SHP77 (cell line): ENCODE measurements at regions not wholly inside any gene's neighbourhood (a gene's known extent, or its start where the extent isn't known, plus 50 kb on each side); places are given as distances from the start of the nearest gene placed in this dataset.

Experiments used
- DNase-seq, 2 experiments: peaks; one replicate each; lab custom pipeline; 2025; lab: John Stamatoyannopoulos, UW

DNA sequence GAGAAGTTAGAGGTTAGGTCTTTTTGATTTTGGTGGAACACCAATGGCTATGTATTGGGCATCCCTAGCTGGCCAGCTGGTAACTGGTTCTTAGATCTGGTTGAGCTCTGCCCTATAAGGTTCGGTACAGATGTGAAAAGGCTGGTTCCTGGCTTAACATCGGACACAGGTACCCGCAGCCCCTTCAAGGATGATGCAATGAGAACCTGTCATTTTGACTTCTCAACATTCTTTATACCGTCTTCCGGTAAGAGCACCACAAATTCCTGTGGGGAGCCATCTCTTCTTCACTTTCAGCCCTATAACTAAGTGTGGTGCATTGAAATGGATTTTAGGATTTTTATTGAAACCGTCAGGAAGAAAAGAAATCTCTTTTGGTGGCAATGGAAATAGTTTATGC is 222.8 kb downstream of the ADAMTS9 start:
- no peak for DNase-seq

- DNase-seq = no peak
These were observed 223.8 kb downstream of the ADAMTS9 start for GRCh38 chr3:64463981-64464380.

- no peak for DNase-seq
These were observed 225.6 kb downstream of the ADAMTS9 start for GRCh38 chr3:64462203-64462602.

DNA sequence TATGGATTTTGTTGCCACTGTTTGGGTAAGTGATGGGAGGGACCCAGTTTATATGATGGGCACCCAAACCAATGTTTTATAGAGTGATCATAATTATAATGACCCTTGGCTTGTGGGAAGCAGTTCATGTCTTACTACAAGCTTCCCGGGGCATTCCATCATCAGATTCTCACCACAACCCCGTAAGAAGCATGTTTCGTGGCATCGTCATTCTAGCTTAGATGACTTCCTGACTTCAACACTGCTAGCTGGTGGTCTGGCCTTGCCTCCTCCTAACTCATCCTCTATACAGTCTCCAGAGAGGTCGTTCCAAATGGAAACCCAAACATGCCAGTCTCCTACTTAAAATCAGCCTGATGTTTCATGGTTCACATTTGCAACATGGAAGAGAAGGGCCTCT is 226.9 kb downstream of the ADAMTS9 start:
- DNase-seq = no peak

- no peak for DNase-seq
These were observed 227.6 kb downstream of the ADAMTS9 start for GRCh38 chr3:64460141-64460730.

GRCh38 chr3:64459711-64460110 is 228.1 kb downstream of the ADAMTS9 start:
- no peak for DNase-seq

- DNase-seq = no peak
These were observed 230.0 kb downstream of the ADAMTS9 start for GRCh38 chr3:64457811-64458210.

- no peak for DNase-seq
These were observed 231.1 kb downstream of the ADAMTS9 start for GRCh38 chr3:64456674-64457073.

- no peak for DNase-seq
These were observed 230.1 kb upstream of the PRICKLE2 start for GRCh38 chr3:64455351-64455750.

- DNase-seq = no peak
These were observed 229.5 kb upstream of the PRICKLE2 start for GRCh38 chr3:64454768-64455167.

DNA sequence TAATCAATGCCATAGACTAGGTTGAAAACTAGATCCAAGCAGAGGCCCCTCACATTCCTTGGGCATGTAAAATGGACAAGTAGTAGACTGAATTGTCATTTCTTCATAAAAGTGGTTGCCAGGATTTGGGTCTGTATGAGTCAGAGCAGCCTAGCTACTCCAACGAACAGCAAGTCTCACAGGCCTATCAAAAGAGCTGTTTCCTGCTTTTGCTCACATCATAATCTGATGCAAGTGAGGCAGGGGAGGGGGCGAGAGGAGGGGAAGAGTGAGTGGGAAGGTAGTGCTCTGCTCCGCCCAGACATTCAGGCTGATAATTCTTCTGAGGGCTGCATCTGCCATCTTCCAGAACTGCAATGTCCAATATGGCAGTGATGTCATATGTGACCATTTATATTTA is 228.9 kb upstream of the PRICKLE2 start:
- no peak for DNase-seq

DNA sequence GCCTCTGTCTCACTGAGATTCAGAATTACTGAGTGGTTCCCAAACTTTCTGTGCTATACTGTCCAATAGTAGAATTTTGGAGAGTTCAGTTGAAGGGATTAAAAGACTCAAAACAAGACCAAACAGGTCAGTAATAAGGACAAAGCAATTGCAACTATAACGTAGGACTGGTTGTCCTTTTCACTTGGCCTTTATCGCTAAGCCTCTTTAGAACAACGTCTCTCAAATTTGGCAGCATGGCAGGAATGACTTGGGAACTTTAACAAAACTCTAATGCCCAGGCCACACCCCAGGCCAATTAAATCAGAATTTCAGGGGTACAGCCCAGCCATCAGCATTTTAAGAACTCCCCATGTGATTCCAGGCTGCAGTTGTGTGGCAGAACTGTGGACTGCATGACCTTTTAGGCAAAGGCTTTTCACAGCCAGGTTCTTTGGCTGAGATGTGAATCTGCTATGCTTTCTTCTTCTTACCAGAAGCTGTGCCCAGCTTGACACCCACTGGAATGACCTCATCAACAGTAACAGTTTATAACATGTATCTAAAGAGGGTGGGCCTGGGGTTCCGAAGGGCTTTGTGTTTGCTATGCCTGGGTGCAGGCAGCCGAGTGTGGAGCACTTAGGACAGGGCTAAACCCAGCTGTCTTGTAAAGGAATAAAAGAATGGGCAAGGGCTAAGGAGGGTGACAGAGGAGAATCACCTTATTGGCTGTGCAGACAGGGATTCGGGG is 226.2 kb upstream of the PRICKLE2 start:
- no peak for DNase-seq

- no peak for DNase-seq
These were observed 225.2 kb upstream of the PRICKLE2 start for GRCh38 chr3:64450396-64450956.

DNA sequence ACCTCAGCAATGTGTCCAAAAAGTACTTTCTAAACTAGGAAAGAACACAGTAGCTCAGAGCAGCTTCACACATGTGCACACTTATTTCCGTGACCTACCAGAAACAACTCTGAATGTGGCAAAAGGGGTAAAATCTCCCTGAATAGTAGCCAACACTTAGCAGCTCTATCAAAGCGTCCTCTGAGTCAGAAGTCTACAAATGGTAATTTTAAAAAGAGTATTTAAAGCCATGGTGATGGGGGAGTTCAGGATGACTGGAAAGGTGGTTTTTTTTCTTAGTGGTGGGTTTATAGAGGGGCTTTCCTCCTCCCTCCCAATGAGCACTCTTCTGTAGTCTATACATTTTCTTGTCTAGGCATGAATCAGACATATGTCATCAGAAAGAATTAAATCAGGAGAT is 223.8 kb upstream of the PRICKLE2 start:
- no peak for DNase-seq

DNA sequence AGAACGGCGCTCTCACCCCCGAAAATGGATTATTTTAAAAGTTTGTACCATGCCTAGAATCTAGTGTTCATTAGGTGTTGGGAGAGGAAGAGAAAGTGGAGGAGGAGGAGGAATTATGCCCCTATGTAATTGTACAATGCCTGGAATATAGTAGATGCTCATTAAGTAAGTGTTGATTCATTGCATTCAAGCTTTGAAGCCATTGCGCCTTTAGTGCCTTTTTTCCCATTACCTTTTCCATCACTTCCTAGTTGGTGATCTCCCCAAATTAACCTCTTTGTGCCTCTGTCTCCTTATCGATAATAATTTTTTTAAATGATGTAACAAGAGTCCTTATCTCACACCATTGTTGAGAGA is 220.7 kb upstream of the PRICKLE2 start:
- DNase-seq = no peak

DNA sequence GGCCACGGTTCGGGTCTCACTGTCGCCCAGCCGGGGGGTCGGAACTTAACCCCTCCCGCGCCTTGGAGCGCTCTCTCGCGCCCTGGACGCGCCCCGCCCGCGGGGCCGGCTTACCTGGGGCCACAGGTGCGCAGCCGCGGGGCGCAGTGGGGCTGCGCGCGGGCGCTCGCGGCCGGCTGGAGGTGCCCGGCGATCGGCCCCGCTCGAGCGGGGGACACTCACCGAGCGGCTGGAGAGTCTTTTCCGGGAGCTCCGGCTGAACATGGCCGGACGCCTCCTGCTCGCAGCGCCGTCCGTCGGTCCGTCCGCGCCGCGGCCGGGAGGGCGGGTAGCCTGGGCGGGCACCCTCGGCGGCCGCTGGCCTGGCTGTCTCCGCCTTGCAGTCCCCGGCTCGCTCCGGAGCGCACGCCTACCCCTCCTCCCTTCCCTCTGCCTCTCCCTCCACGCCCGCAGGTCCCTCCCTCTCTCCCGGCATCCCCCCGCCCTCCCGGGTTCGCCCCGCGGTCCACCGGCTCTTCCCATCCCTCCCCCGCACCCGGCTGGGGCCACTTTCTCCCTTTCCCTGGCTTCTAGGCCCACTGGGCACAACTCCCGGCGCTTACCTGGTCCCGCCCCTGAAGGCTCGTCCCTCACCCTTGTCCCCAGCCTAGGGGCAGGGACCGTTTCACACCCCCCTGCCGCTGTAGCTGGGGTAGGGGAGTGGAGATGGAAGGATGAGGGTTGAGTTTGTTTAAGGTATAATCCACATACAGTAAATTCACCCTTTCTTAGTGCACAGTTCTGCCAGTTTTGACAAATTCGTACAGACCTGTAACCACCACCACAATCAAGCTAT is 220.1 kb upstream of the PRICKLE2 start:
- peak in 1 of 2 experiments; percentile 23 for DNase-seq

DNA sequence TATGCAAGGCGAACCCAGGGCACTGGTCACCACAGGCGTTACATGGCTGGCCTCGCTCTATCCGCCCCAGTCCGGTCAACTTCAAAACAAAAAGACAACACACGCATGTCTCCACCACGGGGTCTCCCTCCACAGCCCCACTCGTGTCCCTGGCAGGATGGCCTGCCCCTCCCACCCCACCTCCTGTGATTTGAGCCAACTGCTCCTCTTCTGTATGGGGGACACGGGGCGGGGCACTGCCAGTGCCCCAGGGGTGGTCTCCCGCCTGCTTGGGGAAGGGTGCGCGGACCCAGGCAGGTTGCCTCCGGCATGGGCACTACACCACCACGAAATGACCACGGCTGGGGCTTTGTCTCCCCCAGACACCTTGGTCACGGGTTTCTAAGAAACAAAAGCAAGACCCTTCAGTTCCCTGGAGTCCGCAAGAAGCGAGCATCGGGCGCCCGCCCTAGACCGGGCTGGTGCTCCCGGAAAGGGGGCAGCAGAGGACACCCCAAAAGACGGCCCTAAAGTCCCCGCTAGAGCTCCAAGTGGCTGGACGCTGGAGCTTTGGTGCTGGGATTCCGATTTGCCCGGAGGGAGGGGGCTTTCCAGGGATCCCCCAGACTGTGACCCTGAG is 219.3 kb upstream of the PRICKLE2 start:
- DNase-seq = no peak

DNA sequence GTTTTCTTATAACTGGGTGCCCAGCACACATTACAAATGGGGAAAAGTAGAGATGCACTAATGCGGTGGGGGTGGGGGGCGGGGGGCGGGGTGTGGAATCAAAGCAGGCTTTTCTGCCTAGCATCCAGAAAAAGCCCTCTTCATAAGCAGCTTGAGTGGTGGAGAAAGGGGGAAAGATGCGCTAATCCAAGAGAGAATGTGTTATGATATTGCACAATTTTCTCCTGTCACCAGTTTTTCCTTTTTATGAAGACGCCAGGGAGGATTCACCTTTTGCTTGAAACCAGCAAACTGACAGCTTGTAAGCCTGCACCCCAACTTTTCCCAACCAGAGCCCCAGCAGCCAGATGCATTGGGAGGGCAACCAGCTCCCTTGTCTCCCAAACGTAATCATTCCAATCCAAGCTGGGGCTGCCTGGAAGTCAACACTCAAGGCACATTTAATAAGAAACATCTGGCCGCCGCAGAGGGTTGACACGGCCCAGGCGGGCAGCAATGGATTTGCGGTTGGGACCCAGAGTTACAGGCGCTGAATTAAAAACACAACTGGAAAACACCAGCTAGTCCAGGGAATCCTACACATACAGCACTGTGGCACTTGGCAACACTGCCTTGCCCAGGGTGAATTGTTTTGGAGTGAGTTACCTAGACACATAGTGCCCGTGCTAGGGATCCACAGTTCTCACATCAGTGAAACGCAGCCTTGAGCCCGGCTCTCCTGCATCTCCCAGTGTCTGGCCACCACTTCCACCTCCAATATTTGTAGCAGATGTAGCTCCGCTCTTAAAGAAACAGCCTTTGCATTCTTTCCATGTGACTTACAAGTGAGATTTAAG is 218.5 kb upstream of the PRICKLE2 start:
- DNase-seq = no peak

- DNase-seq = peak in 1 of 2 experiments; percentile 59
These were observed 216.6 kb upstream of the PRICKLE2 start for GRCh38 chr3:64441861-64442260.

GRCh38 chr3:64440498-64440897 is 215.2 kb upstream of the PRICKLE2 start:
- DNase-seq = no peak

- DNase-seq = no peak
These were observed 213.5 kb upstream of the PRICKLE2 start for GRCh38 chr3:64438812-64439211.
